WTC11 (cell line): ENCODE measurements at regions not wholly inside any gene's neighbourhood (a gene's known extent, or its start where the extent isn't known, plus 50 kb on each side); places are given as distances from the start of the nearest gene placed in this dataset.
"Not testable (repeated sequence)": the region's sequence is repeated elsewhere in the genome, so short reads cannot be mapped to it uniquely, and the experiment has no call there.

Source experiments
- ATAC-seq: fragments of 200-7000 bp; cut with Tn5 transposase; 2 replicates; pipeline ENCODE4 v1.10.0; 2021; ENCODE audit warnings: mild to moderate bottlenecking, moderate library complexity
- CTCF ChIA-PET: fragments of 300-600 bp; sonication (Branson Sonifier 250); formaldehyde crosslinking; loops from one replicate; lab custom pipeline; 2021; ENCODE audit warnings: antibody characterized with exemption; lab: Charles Lee
- POLR2A ChIA-PET: fragments of 350-600 bp; sonication (Branson Sonifier 250); formaldehyde crosslinking; loops from one replicate; lab custom pipeline; 2021; ENCODE audit warnings: antibody characterized with exemption; lab: Charles Lee
- DNase-seq: peaks from one replicate; pipeline ENCODE4 v3.0.0; 2021; ENCODE audit warnings: low spot score
- H3K27ac Mint-ChIP-seq: 2 replicates; pipeline ENCODE4 v1.8.0; 2021; ENCODE audit warnings: mixed read lengths
- H3K27me3 Mint-ChIP-seq: 2 replicates; pipeline ENCODE4 v1.8.0; 2021; ENCODE audit warnings: low read depth, mild to moderate bottlenecking, moderate library complexity, mixed read lengths
- H3K36me3 Mint-ChIP-seq: 2 replicates; pipeline ENCODE4 v1.8.0; 2021; ENCODE audit warnings: mixed read lengths
- H3K4me1 Mint-ChIP-seq: 2 replicates; pipeline ENCODE4 v1.8.0; 2022; ENCODE audit warnings: mixed read lengths
- H3K4me3 Mint-ChIP-seq: 2 replicates; pipeline ENCODE4 v1.8.0; 2021; ENCODE audit warnings: mild to moderate bottlenecking, moderate library complexity, mixed read lengths
- H3K9me3 Mint-ChIP-seq: 2 replicates; pipeline ENCODE4 v1.8.0; 2021; ENCODE audit warnings: mixed read lengths
- FOXK1 ChIP-seq: sonication (generic); formaldehyde crosslinking; IDR thresholded peaks from 2 replicates; pipeline ENCODE4 v1.8.0; 2022; ENCODE audit warnings: mild to moderate bottlenecking, moderate library complexity, missing genetic modification reagents
- HMGA2 ChIP-seq: fragments of 250-450 bp; sonication (Bioruptor Pico); IDR thresholded peaks from 2 replicates; pipeline ENCODE4 v1.4.0; 2021; ENCODE audit warnings: mild to moderate bottlenecking, moderate library complexity
- NFE2L1 ChIP-seq: sonication (generic); formaldehyde crosslinking; IDR thresholded peaks from 2 replicates; pipeline ENCODE4 v1.8.1; 2023; ENCODE audit warnings: missing genetic modification reagents
- PRRX2 ChIP-seq: fragments of 250-450 bp; sonication (Bioruptor Pico); IDR thresholded peaks from 2 replicates; pipeline ENCODE4 v1.8.0; 2021; ENCODE audit warnings: mild to moderate bottlenecking
- SMAD4 ChIP-seq: sonication (generic); formaldehyde crosslinking; IDR thresholded peaks from 2 replicates; pipeline ENCODE4 v1.8.0; 2022; ENCODE audit warnings: mild to moderate bottlenecking, missing genetic modification reagents
- TCF7 ChIP-seq: sonication (generic); formaldehyde crosslinking; IDR thresholded peaks from 2 replicates; pipeline ENCODE4 v1.8.0; 2022; ENCODE audit warnings: mild to moderate bottlenecking, low read depth, missing genetic modification reagents, moderate library complexity
- ZNF138 ChIP-seq: sonication (generic); formaldehyde crosslinking; conservative IDR thresholded peaks from 2 replicates; pipeline ENCODE4 v1.8.1; 2022; ENCODE audit warnings: mild to moderate bottlenecking, moderate library complexity, missing genetic modification reagents
- ZNF232 ChIP-seq: sonication (generic); formaldehyde crosslinking; IDR thresholded peaks from 2 replicates; pipeline ENCODE4 v1.8.0; 2022; ENCODE audit warnings: mild to moderate bottlenecking, missing genetic modification reagents
- ZNF263 ChIP-seq: sonication (generic); formaldehyde crosslinking; IDR thresholded peaks from 2 replicates; pipeline ENCODE4 v1.8.1; 2022; ENCODE audit warnings: low read depth, mild to moderate bottlenecking, moderate library complexity, missing genetic modification reagents
- ZNF317 ChIP-seq: sonication (generic); formaldehyde crosslinking; IDR thresholded peaks from 2 replicates; pipeline ENCODE4 v1.8.1; 2023; ENCODE audit warnings: low read depth, mild to moderate bottlenecking, moderate library complexity, missing genetic modification reagents, borderline replicate concordance
- ZNF416 ChIP-seq: fragments of 250-450 bp; sonication (Bioruptor Pico); IDR thresholded peaks from 2 replicates; pipeline ENCODE4 v1.9.0; 2021; ENCODE audit warnings: mild to moderate bottlenecking, inconsistent platforms
- ZNF423 ChIP-seq: fragments of 250-450 bp; sonication (Bioruptor Pico); IDR thresholded peaks from 2 replicates; pipeline ENCODE4 v2.1.2; 2022; ENCODE audit warnings: mild to moderate bottlenecking, moderate library complexity
- TF ChIP-seq, protein P1 (sequence below): fragments of 250-450 bp; sonication (Bioruptor Pico); IDR thresholded peaks from 2 replicates; pipeline ENCODE4 v1.9.0; 2021; ENCODE audit warnings: mild to moderate bottlenecking
- TF ChIP-seq, protein P2 (sequence below): sonication (generic); formaldehyde crosslinking; IDR thresholded peaks from 2 replicates; pipeline ENCODE4 v1.8.0; 2022; ENCODE audit warnings: mild to moderate bottlenecking, missing genetic modification reagents
- TF ChIP-seq, protein P3 (sequence below): fragments of 250-450 bp; sonication (Bioruptor Pico); IDR thresholded peaks from 2 replicates; pipeline ENCODE4 v1.8.0; 2021; ENCODE audit warnings: mild to moderate bottlenecking
- TF ChIP-seq, protein P4 (sequence below): fragments of 200-600 bp; IDR thresholded peaks from 2 replicates; pipeline ENCODE4 v1.8.0; 2022; ENCODE audit warnings: antibody characterized with exemption
- TF ChIP-seq, protein P5 (sequence below): sonication (generic); formaldehyde crosslinking; IDR thresholded peaks from 2 replicates; pipeline ENCODE4 v1.8.1; 2022; ENCODE audit warnings: mild to moderate bottlenecking, missing genetic modification reagents, moderate library complexity, borderline replicate concordance
- TF ChIP-seq, protein P6 (sequence below): sonication (generic); formaldehyde crosslinking; IDR thresholded peaks from 2 replicates; pipeline ENCODE4 v1.8.1; 2022; ENCODE audit warnings: missing genetic modification reagents, borderline replicate concordance
- TF ChIP-seq, protein P7 (sequence below): sonication (generic); formaldehyde crosslinking; IDR thresholded peaks from 2 replicates; pipeline ENCODE4 v1.8.1; 2022; ENCODE audit warnings: low read depth, missing genetic modification reagents, borderline replicate concordance
- TF ChIP-seq, protein P8 (sequence below): sonication (generic); formaldehyde crosslinking; IDR thresholded peaks from 2 replicates; pipeline ENCODE4 v1.8.1; 2023; ENCODE audit warnings: mild to moderate bottlenecking, missing genetic modification reagents

DNA sequence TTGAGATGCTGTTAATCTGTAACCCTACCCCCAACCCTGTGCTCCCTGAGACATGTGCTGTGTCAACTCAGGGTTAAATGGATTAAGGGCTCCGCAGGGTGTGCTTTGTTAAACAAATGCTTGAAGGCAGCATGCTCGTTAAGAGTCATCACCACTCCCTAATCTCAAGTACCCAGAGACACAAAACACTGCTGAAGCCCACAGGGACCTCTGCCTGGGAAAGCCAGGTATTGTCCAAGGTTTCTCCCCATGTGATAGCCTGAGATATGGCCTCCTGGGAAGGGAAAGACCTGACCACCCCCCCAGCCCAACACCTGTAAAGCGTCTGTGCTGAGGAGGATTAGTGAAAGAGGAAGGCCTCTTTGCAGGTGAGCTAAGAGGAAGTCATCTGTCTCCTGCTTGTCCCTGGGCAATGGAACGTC lies 76.0 kb upstream of the CCZ1B start (continued):
- peak; percentile 36; the same call in 1 of the 2 replicates for TF ChIP-seq ZNF423
- TF ChIP-seq, protein P1, sequence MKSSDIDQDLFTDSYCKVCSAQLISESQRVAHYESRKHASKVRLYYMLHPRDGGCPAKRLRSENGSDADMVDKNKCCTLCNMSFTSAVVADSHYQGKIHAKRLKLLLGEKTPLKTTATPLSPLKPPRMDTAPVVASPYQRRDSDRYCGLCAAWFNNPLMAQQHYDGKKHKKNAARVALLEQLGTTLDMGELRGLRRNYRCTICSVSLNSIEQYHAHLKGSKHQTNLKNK (CRISPR knock-in tag), result peak; percentile 73; the same call in 1 of the 2 replicates
- TF ChIP-seq, protein P2, sequence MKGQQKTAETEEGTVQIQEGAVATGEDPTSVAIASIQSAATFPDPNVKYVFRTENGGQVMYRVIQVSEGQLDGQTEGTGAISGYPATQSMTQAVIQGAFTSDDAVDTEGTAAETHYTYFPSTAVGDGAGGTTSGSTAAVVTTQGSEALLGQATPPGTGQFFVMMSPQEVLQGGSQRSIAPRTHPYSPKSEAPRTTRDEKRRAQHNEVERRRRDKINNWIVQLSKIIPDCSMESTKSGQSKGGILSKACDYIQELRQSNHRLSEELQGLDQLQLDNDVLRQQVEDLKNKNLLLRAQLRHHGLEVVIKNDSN (CRISPR knock-in tag), result 0 out of 2 replicates have a peak, but pooled peaks have one; percentile 34
- TF ChIP-seq, protein P3, sequence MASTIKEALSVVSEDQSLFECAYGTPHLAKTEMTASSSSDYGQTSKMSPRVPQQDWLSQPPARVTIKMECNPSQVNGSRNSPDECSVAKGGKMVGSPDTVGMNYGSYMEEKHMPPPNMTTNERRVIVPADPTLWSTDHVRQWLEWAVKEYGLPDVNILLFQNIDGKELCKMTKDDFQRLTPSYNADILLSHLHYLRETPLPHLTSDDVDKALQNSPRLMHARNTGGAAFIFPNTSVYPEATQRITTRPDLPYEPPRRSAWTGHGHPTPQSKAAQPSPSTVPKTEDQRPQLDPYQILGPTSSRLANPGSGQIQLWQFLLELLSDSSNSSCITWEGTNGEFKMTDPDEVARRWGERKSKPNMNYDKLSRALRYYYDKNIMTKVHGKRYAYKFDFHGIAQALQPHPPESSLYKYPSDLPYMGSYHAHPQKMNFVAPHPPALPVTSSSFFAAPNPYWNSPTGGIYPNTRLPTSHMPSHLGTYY (CRISPR knock-in tag), result 0 out of 2 replicates have a peak, but pooled peaks have one; percentile 60
- peak; percentile 76; the same call in 1 of the 2 replicates for TF ChIP-seq ZNF317 (CRISPR knock-in tag)
- TF ChIP-seq, all 79 proteins: peak for 12; not testable (repeated sequence) for 67

DNA sequence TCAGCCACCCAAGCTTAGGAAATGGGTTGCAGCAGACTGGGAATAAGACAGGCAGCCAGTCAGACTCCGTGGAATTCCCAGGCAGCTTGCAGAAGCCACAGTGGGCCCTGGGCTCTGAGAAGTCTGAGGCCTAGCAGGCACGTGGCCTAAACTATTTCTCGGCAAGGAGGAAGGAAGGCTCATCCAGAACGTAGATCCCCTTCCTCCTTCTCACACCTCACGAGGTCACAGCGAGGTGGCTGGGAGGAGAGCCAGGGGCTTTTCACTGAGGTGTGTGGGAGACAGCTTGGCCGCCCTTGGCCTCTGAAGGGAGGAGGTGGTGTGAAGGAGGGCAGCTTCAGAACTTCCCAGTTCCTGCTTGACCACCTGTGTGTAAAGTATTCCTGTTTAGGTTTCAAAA lies 77.2 kb upstream of the CCZ1B start:
- Mint-ChIP-seq H3K27me3 (peaks cover 30% of the 10 kb centered on the region), H3K36me3 (peaks cover 12% of the 10 kb centered on the region), H3K4me1 (peaks cover 37% of the 10 kb centered on the region), H3K9me3 (peaks cover 11% of the 10 kb centered on the region)
- POLR2A ChIA-PET, DNase-seq, H3K27ac Mint-ChIP-seq, ATAC-seq, H3K4me3 Mint-ChIP-seq: not testable (repeated sequence)
- CTCF ChIA-PET, result interaction anchor here (0.6 kb wide), 1 partner anchor 266 kb away, joined by 5 read pairs; no protein-coding TSS in a partner anchor

DNA sequence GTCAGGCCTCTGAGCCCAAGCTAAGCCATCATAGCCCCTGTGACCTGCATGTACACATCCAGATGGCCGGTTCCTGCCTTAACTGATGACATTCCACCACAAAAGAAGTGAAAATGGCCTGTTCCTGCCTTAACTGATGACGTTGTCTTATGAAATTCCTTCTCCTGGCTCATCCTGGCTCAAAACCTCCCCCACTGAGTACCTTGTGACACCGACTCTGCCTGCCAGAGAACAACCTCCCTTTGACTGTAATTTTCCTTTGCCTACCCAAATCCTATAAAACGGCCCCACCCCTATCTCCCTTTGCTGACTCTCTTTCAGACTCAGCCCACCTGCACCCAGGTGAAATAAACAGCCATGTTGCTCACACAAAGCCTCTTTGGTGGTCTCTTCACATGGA lies 77.7 kb upstream of the CCZ1B start:
- POLR2A ChIA-PET, H3K4me3 Mint-ChIP-seq, CTCF ChIA-PET, ATAC-seq, DNase-seq, H3K27ac Mint-ChIP-seq: not testable (repeated sequence)
- Mint-ChIP-seq H3K4me1 (peaks cover 37% of the 10 kb centered on the region), H3K36me3 (peaks cover 12% of the 10 kb centered on the region), H3K9me3 (peaks cover 11% of the 10 kb centered on the region), H3K27me3 (peaks cover 26% of the 10 kb centered on the region)

DNA sequence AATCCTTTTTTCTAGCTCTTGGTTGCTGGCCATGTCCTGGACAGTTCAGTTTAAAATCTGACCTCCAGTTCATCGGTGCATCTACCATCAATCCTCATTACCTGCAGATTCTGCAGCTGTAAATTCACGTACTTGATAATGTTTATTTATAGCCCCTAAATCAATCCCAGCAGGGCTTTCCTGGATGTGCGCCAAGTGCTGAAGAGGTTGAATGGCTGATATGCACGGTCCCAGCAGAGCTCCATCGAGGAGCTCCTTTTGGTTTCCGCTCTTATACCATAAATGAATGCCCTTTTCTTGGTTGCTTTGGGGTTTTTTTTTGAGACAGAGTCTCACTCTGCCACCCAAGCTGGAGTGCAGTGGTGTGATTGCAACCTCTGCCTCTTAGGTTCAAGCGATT lies 91.2 kb upstream of the CCZ1B start:
- ChIA-PET POLR2A (no interaction called here), CTCF (no interaction called here)
- Mint-ChIP-seq H3K4me3 (no peak overlapping the region), H3K4me1 (no peaks in the 10 kb centered on the region), H3K27me3 (peaks cover 11% of the 10 kb centered on the region), H3K36me3 (no peaks in the 10 kb centered on the region), H3K27ac (no peak overlapping the region), H3K9me3 (peaks cover 12% of the 10 kb centered on the region; the same call in 1 of the 2 replicates)
- ATAC-seq (no peak), DNase-seq (no peak)
- no peak for TF ChIP-seq NFE2L1 (CRISPR knock-in tag)
- no peak for TF ChIP-seq TCF7 (CRISPR knock-in tag)
- no peak for TF ChIP-seq FOXK1 (CRISPR knock-in tag)
- TF ChIP-seq, protein P4, sequence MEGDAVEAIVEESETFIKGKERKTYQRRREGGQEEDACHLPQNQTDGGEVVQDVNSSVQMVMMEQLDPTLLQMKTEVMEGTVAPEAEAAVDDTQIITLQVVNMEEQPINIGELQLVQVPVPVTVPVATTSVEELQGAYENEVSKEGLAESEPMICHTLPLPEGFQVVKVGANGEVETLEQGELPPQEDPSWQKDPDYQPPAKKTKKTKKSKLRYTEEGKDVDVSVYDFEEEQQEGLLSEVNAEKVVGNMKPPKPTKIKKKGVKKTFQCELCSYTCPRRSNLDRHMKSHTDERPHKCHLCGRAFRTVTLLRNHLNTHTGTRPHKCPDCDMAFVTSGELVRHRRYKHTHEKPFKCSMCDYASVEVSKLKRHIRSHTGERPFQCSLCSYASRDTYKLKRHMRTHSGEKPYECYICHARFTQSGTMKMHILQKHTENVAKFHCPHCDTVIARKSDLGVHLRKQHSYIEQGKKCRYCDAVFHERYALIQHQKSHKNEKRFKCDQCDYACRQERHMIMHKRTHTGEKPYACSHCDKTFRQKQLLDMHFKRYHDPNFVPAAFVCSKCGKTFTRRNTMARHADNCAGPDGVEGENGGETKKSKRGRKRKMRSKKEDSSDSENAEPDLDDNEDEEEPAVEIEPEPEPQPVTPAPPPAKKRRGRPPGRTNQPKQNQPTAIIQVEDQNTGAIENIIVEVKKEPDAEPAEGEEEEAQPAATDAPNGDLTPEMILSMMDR, result no peak
- TF ChIP-seq, protein P5, sequence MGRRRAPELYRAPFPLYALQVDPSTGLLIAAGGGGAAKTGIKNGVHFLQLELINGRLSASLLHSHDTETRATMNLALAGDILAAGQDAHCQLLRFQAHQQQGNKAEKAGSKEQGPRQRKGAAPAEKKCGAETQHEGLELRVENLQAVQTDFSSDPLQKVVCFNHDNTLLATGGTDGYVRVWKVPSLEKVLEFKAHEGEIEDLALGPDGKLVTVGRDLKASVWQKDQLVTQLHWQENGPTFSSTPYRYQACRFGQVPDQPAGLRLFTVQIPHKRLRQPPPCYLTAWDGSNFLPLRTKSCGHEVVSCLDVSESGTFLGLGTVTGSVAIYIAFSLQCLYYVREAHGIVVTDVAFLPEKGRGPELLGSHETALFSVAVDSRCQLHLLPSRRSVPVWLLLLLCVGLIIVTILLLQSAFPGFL (CRISPR knock-in tag), result no peak
- no peak for TF ChIP-seq PRRX2 (CRISPR knock-in tag)
- TF ChIP-seq ZNF263 (CRISPR knock-in tag), result no peak
- TF ChIP-seq, protein P6, sequence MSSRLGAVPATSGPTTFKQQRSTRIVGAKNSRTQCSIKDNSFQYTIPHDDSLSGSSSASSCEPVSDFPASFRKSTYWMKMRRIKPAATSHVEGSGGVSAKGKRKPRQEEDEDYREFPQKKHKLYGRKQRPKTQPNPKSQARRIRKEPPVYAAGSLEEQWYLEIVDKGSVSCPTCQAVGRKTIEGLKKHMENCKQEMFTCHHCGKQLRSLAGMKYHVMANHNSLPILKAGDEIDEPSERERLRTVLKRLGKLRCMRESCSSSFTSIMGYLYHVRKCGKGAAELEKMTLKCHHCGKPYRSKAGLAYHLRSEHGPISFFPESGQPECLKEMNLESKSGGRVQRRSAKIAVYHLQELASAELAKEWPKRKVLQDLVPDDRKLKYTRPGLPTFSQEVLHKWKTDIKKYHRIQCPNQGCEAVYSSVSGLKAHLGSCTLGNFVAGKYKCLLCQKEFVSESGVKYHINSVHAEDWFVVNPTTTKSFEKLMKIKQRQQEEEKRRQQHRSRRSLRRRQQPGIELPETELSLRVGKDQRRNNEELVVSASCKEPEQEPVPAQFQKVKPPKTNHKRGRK (CRISPR knock-in tag), result no peak
- TF ChIP-seq ZNF138, result no peak
- no peak for TF ChIP-seq ZNF416 (CRISPR knock-in tag)
- no peak for TF ChIP-seq ZNF232 (CRISPR knock-in tag)
- no peak for TF ChIP-seq ZNF317 (CRISPR knock-in tag)
- TF ChIP-seq, protein P7, sequence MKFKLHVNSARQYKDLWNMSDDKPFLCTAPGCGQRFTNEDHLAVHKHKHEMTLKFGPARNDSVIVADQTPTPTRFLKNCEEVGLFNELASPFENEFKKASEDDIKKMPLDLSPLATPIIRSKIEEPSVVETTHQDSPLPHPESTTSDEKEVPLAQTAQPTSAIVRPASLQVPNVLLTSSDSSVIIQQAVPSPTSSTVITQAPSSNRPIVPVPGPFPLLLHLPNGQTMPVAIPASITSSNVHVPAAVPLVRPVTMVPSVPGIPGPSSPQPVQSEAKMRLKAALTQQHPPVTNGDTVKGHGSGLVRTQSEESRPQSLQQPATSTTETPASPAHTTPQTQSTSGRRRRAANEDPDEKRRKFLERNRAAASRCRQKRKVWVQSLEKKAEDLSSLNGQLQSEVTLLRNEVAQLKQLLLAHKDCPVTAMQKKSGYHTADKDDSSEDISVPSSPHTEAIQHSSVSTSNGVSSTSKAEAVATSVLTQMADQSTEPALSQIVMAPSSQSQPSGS, result no peak
- TF ChIP-seq HMGA2, result no peak
- no peak for TF ChIP-seq SMAD4 (CRISPR knock-in tag)
- TF ChIP-seq, protein P8, sequence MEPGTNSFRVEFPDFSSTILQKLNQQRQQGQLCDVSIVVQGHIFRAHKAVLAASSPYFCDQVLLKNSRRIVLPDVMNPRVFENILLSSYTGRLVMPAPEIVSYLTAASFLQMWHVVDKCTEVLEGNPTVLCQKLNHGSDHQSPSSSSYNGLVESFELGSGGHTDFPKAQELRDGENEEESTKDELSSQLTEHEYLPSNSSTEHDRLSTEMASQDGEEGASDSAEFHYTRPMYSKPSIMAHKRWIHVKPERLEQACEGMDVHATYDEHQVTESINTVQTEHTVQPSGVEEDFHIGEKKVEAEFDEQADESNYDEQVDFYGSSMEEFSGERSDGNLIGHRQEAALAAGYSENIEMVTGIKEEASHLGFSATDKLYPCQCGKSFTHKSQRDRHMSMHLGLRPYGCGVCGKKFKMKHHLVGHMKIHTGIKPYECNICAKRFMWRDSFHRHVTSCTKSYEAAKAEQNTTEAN (CRISPR knock-in tag), result no peak
